ENCODE measurements at regions not wholly inside any gene's neighbourhood (a gene's known extent, or its start where the extent isn't known, plus 50 kb on each side); places are given as distances from the start of the nearest gene placed in this dataset.

GRCh38 chr10:20986049-20986448 lies 88.9 kb upstream of the NEBL start:
- Mint-ChIP-seq H3K36me3 (ENCODE audit: low read depth) (peaks cover 6% of the 10 kb centered on the region), H3K27me3 (ENCODE audit: insufficient read depth) (no peaks in the 10 kb centered on the region; the same call in 1 of the 2 replicates), H3K9me3 (peaks cover 34% of the 10 kb centered on the region), H3K4me3 (no peak overlapping the region), H3K4me1 (ENCODE audit: low read depth) (no peaks in the 10 kb centered on the region), H3K27ac (no peak overlapping the region)
- no peak for DNase-seq
- TF ChIP-seq CTCF (IDR thresholded peaks at IDR 0.05), result no peak

- no peak for DNase-seq
- Mint-ChIP-seq H3K27me3 (ENCODE audit: insufficient read depth) (no peaks in the 10 kb centered on the region; the same call in 1 of the 2 replicates), H3K4me3 (no peak overlapping the region), H3K4me1 (ENCODE audit: low read depth) (no peaks in the 10 kb centered on the region), H3K9me3 (peaks cover 30% of the 10 kb centered on the region), H3K27ac (no peak overlapping the region), H3K36me3 (ENCODE audit: low read depth) (peaks cover 6% of the 10 kb centered on the region)
- TF ChIP-seq CTCF (IDR thresholded peaks at IDR 0.05), result no peak
Observed at GRCh38 chr10:20984662-20985061, 87.6 kb upstream of the NEBL start.

GRCh38 chr10:20981419-20981953 lies 84.4 kb upstream of the NEBL start:
- TF ChIP-seq CTCF (IDR thresholded peaks at IDR 0.05), result no peak
- peaks cover 19% of the 10 kb centered on the region for H3K9me3 Mint-ChIP-seq
- no peaks in the 10 kb centered on the region for H3K36me3 Mint-ChIP-seq (ENCODE audit: low read depth)
- H3K27ac Mint-ChIP-seq, result no peak overlapping the region
- no peaks in the 10 kb centered on the region for H3K4me1 Mint-ChIP-seq (ENCODE audit: low read depth)
- no peak overlapping the region for H3K4me3 Mint-ChIP-seq
- H3K27me3 Mint-ChIP-seq (ENCODE audit: insufficient read depth), result no peaks in the 10 kb centered on the region
- no peak for DNase-seq

GRCh38 chr10:20978617-20979016 lies 81.5 kb upstream of the NEBL start:
- no peak overlapping the region for H3K27ac Mint-ChIP-seq
- no peak for DNase-seq
- H3K9me3 Mint-ChIP-seq, result peaks cover 21% of the 10 kb centered on the region
- H3K4me1 Mint-ChIP-seq (ENCODE audit: low read depth), result no peaks in the 10 kb centered on the region
- H3K36me3 Mint-ChIP-seq (ENCODE audit: low read depth), result no peaks in the 10 kb centered on the region
- no peak overlapping the region for H3K4me3 Mint-ChIP-seq
- no peak for TF ChIP-seq CTCF (IDR thresholded peaks at IDR 0.05)
- no peaks in the 10 kb centered on the region for H3K27me3 Mint-ChIP-seq (ENCODE audit: insufficient read depth)

GRCh38 chr10:20977300-20977699 lies 80.2 kb upstream of the NEBL start:
- Mint-ChIP-seq H3K4me3 (no peak overlapping the region), H3K9me3 (peaks cover 27% of the 10 kb centered on the region), H3K27me3 (ENCODE audit: insufficient read depth) (no peaks in the 10 kb centered on the region), H3K36me3 (ENCODE audit: low read depth) (no peaks in the 10 kb centered on the region), H3K4me1 (ENCODE audit: low read depth) (no peaks in the 10 kb centered on the region), H3K27ac (no peak overlapping the region)
- DNase-seq, result no peak
- no peak for TF ChIP-seq CTCF (IDR thresholded peaks at IDR 0.05)

GRCh38 chr10:20976891-20977290 lies 79.8 kb upstream of the NEBL start:
- no peak for TF ChIP-seq CTCF (IDR thresholded peaks at IDR 0.05)
- H3K27me3 Mint-ChIP-seq (ENCODE audit: insufficient read depth), result no peaks in the 10 kb centered on the region
- H3K27ac Mint-ChIP-seq, result no peak overlapping the region

More at GRCh38 chr10:20976891-20977290, 79.8 kb upstream of the NEBL start:
- Mint-ChIP-seq H3K4me3 (no peak overlapping the region), H3K9me3 (peaks cover 23% of the 10 kb centered on the region), H3K36me3 (ENCODE audit: low read depth) (no peaks in the 10 kb centered on the region), H3K4me1 (ENCODE audit: low read depth) (no peaks in the 10 kb centered on the region)
- DNase-seq, result no peak

Data from HFFc6 (cell line).